PC-9 (cell line): ENCODE measurements at regions not wholly inside any gene's neighbourhood (a gene's known extent, or its start where the extent isn't known, plus 50 kb on each side); places are given as distances from the start of the nearest gene placed in this dataset.

Experiments used
- BruUV-seq: library from RNA; stranded (reverse); fragments of 400-500 nt; replicated peaks from 2 replicates; lab custom pipeline; 2021; lab: Mats Ljungman, UMichigan
- CTCF ChIA-PET: fragments of 300-600 bp; sonication (Branson Sonifier 250); formaldehyde crosslinking; loops from one replicate; lab custom pipeline; 2022; ENCODE audit warnings: antibody characterized with exemption; lab: Charles Lee
- POLR2A ChIA-PET: fragments of 300-600 bp; sonication (Branson Sonifier 250); formaldehyde crosslinking; loops from one replicate; lab custom pipeline; 2022; ENCODE audit warnings: antibody characterized with exemption; ENCODE audit not compliant: unreplicated experiment; lab: Charles Lee
- DNase-seq, 2 experiments: peaks; one replicate each; pipeline versions ENCODE4 v3.0.0 to v3.0.0-alpha.2; 2015 to 2022; ENCODE audit warnings: mixed read lengths in 1 of 2
- H2AFZ ChIP-seq: fragments of 200-600 bp; sonication (generic); 2 replicates; pipeline ENCODE4 v1.8.1; 2017; ENCODE audit warnings: antibody characterized with exemption
- H3F3A ChIP-seq: fragments of 200-600 bp; sonication (generic); 2 replicates; pipeline ENCODE4 v1.8.1; 2017; ENCODE audit warnings: antibody characterized with exemption, mild to moderate bottlenecking, low read depth; ENCODE audit not compliant: insufficient read depth
- H3K27ac ChIP-seq: fragments of 200-600 bp; sonication (generic); 2 replicates; pipeline ENCODE4 v1.6.1; 2016; ENCODE audit warnings: mixed run types
- H3K27me3 ChIP-seq: fragments of 200-600 bp; sonication (generic); 2 replicates; pipeline ENCODE4 v1.6.1; 2016; ENCODE audit warnings: low read depth, mixed run types; ENCODE audit not compliant: insufficient read depth
- H3K36me3 ChIP-seq: fragments of 200-600 bp; sonication (generic); 2 replicates; pipeline ENCODE4 v1.6.1; 2016; ENCODE audit warnings: low read depth, mixed run types
- H3K4me1 ChIP-seq: fragments of 200-600 bp; sonication (generic); replicated peaks from 2 replicates; pipeline ENCODE4 v1.6.1; 2016; ENCODE audit warnings: mixed run types; ENCODE audit not compliant: insufficient read depth
- H3K4me2 ChIP-seq: fragments of 200-600 bp; sonication (generic); 2 replicates; pipeline ENCODE4 v1.6.1; 2017; ENCODE audit warnings: mixed run types
- H3K4me3 ChIP-seq: fragments of 200-600 bp; sonication (generic); 2 replicates; pipeline ENCODE4 v1.6.1; 2016; ENCODE audit warnings: mixed run types
- H3K79me2 ChIP-seq: fragments of 200-600 bp; sonication (generic); 2 replicates; pipeline ENCODE4 v1.6.1; 2017; ENCODE audit warnings: low read depth, mixed run types
- H3K9me2 ChIP-seq: fragments of 200-600 bp; sonication (generic); 2 replicates; pipeline ENCODE4 v1.8.1; 2017; ENCODE audit warnings: mild to moderate bottlenecking; ENCODE audit not compliant: insufficient read depth
- H3K9me3 ChIP-seq: fragments of 200-600 bp; sonication (generic); 2 replicates; pipeline ENCODE4 v1.8.1; 2016; ENCODE audit warnings: low read depth; ENCODE audit not compliant: insufficient read depth
- H4K20me1 ChIP-seq: fragments of 200-600 bp; sonication (generic); 2 replicates; pipeline ENCODE4 v1.8.1; 2017; ENCODE audit not compliant: insufficient read depth
- CTCF ChIP-seq: fragments of 200-600 bp; sonication (generic); conservative IDR thresholded peaks from 2 replicates; pipeline ENCODE4 v1.6.1; 2017; ENCODE audit warnings: mixed run types, antibody characterized with exemption, mild to moderate bottlenecking, moderate library complexity
- EZH2 ChIP-seq: fragments of 200-600 bp; sonication (generic); IDR thresholded peaks from 2 replicates; pipeline ENCODE4 v1.8.0; 2017; ENCODE audit warnings: antibody characterized with exemption, low read depth
- intact Hi-C: fragments of 100-400 bp; cut with micrococcal nuclease; formaldehyde crosslinking; loops from one replicate; pipeline ENCODE4 v1.10.0; 2022; ENCODE audit not compliant: unreplicated experiment

GRCh38 chr11:15889363-15890030 is 466.8 kb downstream of the SOX6 start:
- H3F3A ChIP-seq: 0 out of 2 replicates have a peak, but pooled peaks cover 4% of the 10 kb centered on the region
- H3K27ac ChIP-seq: no peak overlapping the region
- H3K27me3 ChIP-seq: no peaks in the 10 kb centered on the region
- H3K4me1 ChIP-seq: peaks cover 16% of the 10 kb centered on the region
- no peak overlapping the region for H3K4me2 ChIP-seq
- no peak for DNase-seq
- no peaks in the 10 kb centered on the region for H3K9me2 ChIP-seq
- no peaks in the 10 kb centered on the region for H4K20me1 ChIP-seq
- intact Hi-C loops: no loop called here
- no peak overlapping the region for H3K4me3 ChIP-seq
- H3K9me3 ChIP-seq: no peaks in the 10 kb centered on the region
- no peaks in the 10 kb centered on the region for H3K79me2 ChIP-seq
- BruUV-seq: no TSS peak
- TF ChIP-seq EZH2 (no peak), CTCF (no peak)
- POLR2A ChIA-PET: no interaction called here
- H2AFZ ChIP-seq: no peak overlapping the region
- CTCF ChIA-PET: no interaction called here
- no peaks in the 10 kb centered on the region for H3K36me3 ChIP-seq

- no peak overlapping the region for H3K4me3 ChIP-seq
- H3K4me1 ChIP-seq: peaks cover 16% of the 10 kb centered on the region
- intact Hi-C loops: no loop called here
- H3K27ac ChIP-seq: no peak overlapping the region
- H3K79me2 ChIP-seq: no peaks in the 10 kb centered on the region
- 0 out of 2 replicates have a peak, but pooled peaks cover 4% of the 10 kb centered on the region for H3F3A ChIP-seq
- TF ChIP-seq CTCF: no peak
- no peak for TF ChIP-seq EZH2
- DNase-seq: no peak
- ChIA-PET POLR2A (no interaction called here), CTCF (no interaction called here)
- BruUV-seq: no TSS peak
- H3K9me3 ChIP-seq: no peaks in the 10 kb centered on the region
- H3K4me2 ChIP-seq: no peak overlapping the region
- no peak overlapping the region for H2AFZ ChIP-seq
- no peaks in the 10 kb centered on the region for H3K9me2 ChIP-seq
- H3K36me3 ChIP-seq: no peaks in the 10 kb centered on the region
- no peaks in the 10 kb centered on the region for H4K20me1 ChIP-seq
- no peaks in the 10 kb centered on the region for H3K27me3 ChIP-seq
These were observed 466.2 kb downstream of the SOX6 start for GRCh38 chr11:15890031-15890713.

GRCh38 chr11:15893080-15893492 is 463.3 kb downstream of the SOX6 start:
- peak overlapping the region; percentile 44 for H3K27ac ChIP-seq
- H3K4me3 ChIP-seq: no peak overlapping the region
- ChIA-PET POLR2A (interaction anchor here (0.6 kb wide), 2 partner anchors 209 to 388 kb away, joined by 3 to 5 read pairs; no protein-coding TSS in a partner anchor), CTCF (interaction anchor here (0.6 kb wide), 1 partner anchor 385 kb away, joined by 3 read pairs; no protein-coding TSS in a partner anchor)
- no peaks in the 10 kb centered on the region for H3K27me3 ChIP-seq
- intact Hi-C loops: loop anchor here (2.0 kb wide), 3 partner anchors 72 to 714 kb away; no protein-coding TSS in a partner anchor
- no peaks in the 10 kb centered on the region for H3K79me2 ChIP-seq
- no TSS peak for BruUV-seq
- TF ChIP-seq EZH2 (no peak), CTCF (no peak)
- H2AFZ ChIP-seq: no peak overlapping the region
- H3K9me3 ChIP-seq: no peaks in the 10 kb centered on the region
- no peaks in the 10 kb centered on the region for H4K20me1 ChIP-seq
- peaks cover 12% of the 10 kb centered on the region; the same call in 1 of the 2 replicates for H3F3A ChIP-seq
- no peaks in the 10 kb centered on the region for H3K36me3 ChIP-seq
- no peak overlapping the region for H3K4me2 ChIP-seq
- no peaks in the 10 kb centered on the region for H3K9me2 ChIP-seq
- DNase-seq: peak; percentile 58 to 87
- H3K4me1 ChIP-seq: peaks cover 29% of the 10 kb centered on the region
